H9 (cell line): ENCODE measurements at regions not wholly inside any gene's neighbourhood (a gene's known extent, or its start where the extent isn't known, plus 50 kb on each side); places are given as distances from the start of the nearest gene placed in this dataset.

Experiments
- DNase-seq: peaks from one replicate; pipeline ENCODE4 v3.0.0-alpha.2; 2017
- H2AFZ ChIP-seq: one replicate; pipeline ENCODE4 v1.6.1; 2013; ENCODE audit warnings: mild to moderate bottlenecking, low read length, control low read depth, moderate library complexity
- H2AK5ac ChIP-seq: 2 replicates; pipeline ENCODE4 v1.6.1; 2013; ENCODE audit warnings: low read length, control low read depth, mixed read lengths; ENCODE audit not compliant: insufficient read length
- H2BK120ac ChIP-seq: one replicate; pipeline ENCODE4 v1.6.1; 2013; ENCODE audit warnings: low read depth, mild to moderate bottlenecking, low read length, control low read depth, inconsistent platforms; ENCODE audit not compliant: poor library complexity, severe bottlenecking
- H2BK12ac ChIP-seq: 2 replicates; pipeline ENCODE4 v1.6.1; 2013; ENCODE audit warnings: low read length, control low read depth, mixed read lengths, low read depth; ENCODE audit not compliant: insufficient read length
- H2BK15ac ChIP-seq: 2 replicates; pipeline ENCODE4 v1.6.1; 2013; ENCODE audit warnings: low read depth, low read length, control low read depth
- H2BK20ac ChIP-seq: one replicate; pipeline ENCODE4 v1.6.1; 2013; ENCODE audit warnings: low read depth, mild to moderate bottlenecking, low read length, control low read depth, inconsistent platforms; ENCODE audit not compliant: poor library complexity, severe bottlenecking
- H2BK5ac ChIP-seq: 2 replicates; pipeline ENCODE4 v1.6.1; 2013; ENCODE audit warnings: low read length, control low read depth, mixed read lengths; ENCODE audit not compliant: insufficient read length
- H3K14ac ChIP-seq: 2 replicates; pipeline ENCODE4 v1.6.1; 2013; ENCODE audit warnings: low read length, control low read depth; ENCODE audit not compliant: insufficient read depth
- H3K18ac ChIP-seq: 2 replicates; pipeline ENCODE4 v1.6.1; 2013; ENCODE audit warnings: low read depth, mild to moderate bottlenecking, mixed read lengths, low read length, control low read depth; ENCODE audit not compliant: insufficient read length
- H3K23ac ChIP-seq: 2 replicates; pipeline ENCODE4 v1.6.1; 2013; ENCODE audit warnings: low read length, control low read depth, mixed read lengths, low read depth; ENCODE audit not compliant: insufficient read length
- H3K23me2 ChIP-seq: 2 replicates; pipeline ENCODE4 v1.6.1; 2013; ENCODE audit warnings: low read depth, mild to moderate bottlenecking, mixed read lengths, low read length, control low read depth; ENCODE audit not compliant: insufficient read length, poor library complexity, severe bottlenecking
- H3K27ac ChIP-seq: 2 replicates; pipeline ENCODE4 v1.5.1; 2013; ENCODE audit warnings: low read length, control low read depth, mixed read lengths, low read depth; ENCODE audit not compliant: insufficient read length
- H3K27me3 ChIP-seq: 2 replicates; pipeline ENCODE4 v1.6.1; 2013; ENCODE audit warnings: low read length, control low read depth, inconsistent platforms; ENCODE audit not compliant: insufficient read depth
- H3K4ac ChIP-seq: 2 replicates; pipeline ENCODE4 v1.6.1; 2013; ENCODE audit warnings: low read depth, mild to moderate bottlenecking, control low read depth, inconsistent platforms, low read length, moderate library complexity
- H3K4me1 ChIP-seq: 2 replicates; pipeline ENCODE4 v1.6.1; 2013; ENCODE audit warnings: low read length, control low read depth, inconsistent platforms; ENCODE audit not compliant: insufficient read depth
- H3K4me2 ChIP-seq: 2 replicates; pipeline ENCODE4 v1.6.1; 2013; ENCODE audit warnings: low read length, control low read depth, mixed read lengths; ENCODE audit not compliant: insufficient read length, insufficient read depth
- H3K56ac ChIP-seq: 2 replicates; pipeline ENCODE4 v1.6.1; 2013; ENCODE audit warnings: low read depth, mild to moderate bottlenecking, mixed read lengths, low read length, control low read depth; ENCODE audit not compliant: insufficient read length
- H3K79me1 ChIP-seq: 2 replicates; pipeline ENCODE4 v1.6.1; 2013; ENCODE audit warnings: low read depth, mild to moderate bottlenecking, moderate library complexity, low read length, control low read depth, inconsistent platforms; ENCODE audit not compliant: insufficient read depth, poor library complexity, severe bottlenecking
- H3K79me2 ChIP-seq: 2 replicates; pipeline ENCODE4 v1.6.1; 2013; ENCODE audit warnings: low read length, control low read depth, inconsistent platforms; ENCODE audit not compliant: insufficient read depth
- H3K9ac ChIP-seq: 2 replicates; pipeline ENCODE4 v1.6.1; 2013; ENCODE audit warnings: low read length, control low read depth, mixed read lengths; ENCODE audit not compliant: insufficient read length; ENCODE audit errors: extremely low read depth
- H3K9me3 ChIP-seq: one replicate; pipeline ENCODE4 v1.6.1; 2013; ENCODE audit warnings: low read depth, low read length, inconsistent platforms; ENCODE audit not compliant: control insufficient read depth
- H3T11ph ChIP-seq: one replicate; pipeline ENCODE4 v1.6.1; 2013; ENCODE audit warnings: mild to moderate bottlenecking, low read length, control low read depth, inconsistent platforms
- H4K20me1 ChIP-seq: one replicate; pipeline ENCODE4 v1.6.1; 2013; ENCODE audit not compliant: control insufficient read depth, insufficient read length, insufficient read depth
- H4K5ac ChIP-seq: 2 replicates; pipeline ENCODE4 v1.6.1; 2013; ENCODE audit warnings: low read depth, mild to moderate bottlenecking, mixed read lengths, low read length, control low read depth; ENCODE audit not compliant: insufficient read length
- H4K8ac ChIP-seq: replicated peaks from 2 replicates; pipeline ENCODE4 v1.6.1; 2013; ENCODE audit warnings: low read length, control low read depth, mixed read lengths, low read depth; ENCODE audit not compliant: insufficient read length
- H4K91ac ChIP-seq: 2 replicates; pipeline ENCODE4 v1.6.1; 2013; ENCODE audit warnings: low read depth, mild to moderate bottlenecking, moderate library complexity, mixed read lengths, low read length, control low read depth; ENCODE audit not compliant: insufficient read length
- H3K27ac Mint-ChIP-seq, 3 experiments: 2 replicates in 2 of 3; 3 replicates in 1 of 3; pipeline ENCODE4 v1.8.0; 2020 to 2021; ENCODE audit warnings: mixed read lengths in 3 of 3, mild to moderate bottlenecking in 1 of 3, moderate library complexity in 1 of 3
- H3K27me3 Mint-ChIP-seq: 2 replicates; pipeline ENCODE4 v1.8.0; 2021; ENCODE audit warnings: low read depth, mild to moderate bottlenecking, moderate library complexity, mixed read lengths
- H3K36me3 Mint-ChIP-seq, 3 experiments: 2 replicates in 2 of 3; 3 replicates in 1 of 3; pipeline ENCODE4 v1.8.0; 2020 to 2021; ENCODE audit warnings: low read depth in 3 of 3, mixed read lengths in 3 of 3; ENCODE audit not compliant: insufficient read depth in 1 of 3
- H3K4me1 Mint-ChIP-seq, 2 experiments: 2 replicates each; pipeline ENCODE4 v1.8.0; 2020; ENCODE audit warnings: mixed read lengths in 2 of 2
- H3K4me3 Mint-ChIP-seq, 2 experiments: 2 replicates in 1 of 2; 3 replicates in 1 of 2; pipeline ENCODE4 v1.8.0; 2020 to 2021; ENCODE audit warnings: mild to moderate bottlenecking in 2 of 2, mixed read lengths in 2 of 2, moderate library complexity in 1 of 2
- H3K9me3 Mint-ChIP-seq, 2 experiments: 2 replicates in 1 of 2; 3 replicates in 1 of 2; pipeline ENCODE4 v1.8.0; 2020; ENCODE audit warnings: mild to moderate bottlenecking in 2 of 2, mixed read lengths in 2 of 2, moderate library complexity in 1 of 2
- WGBS: extraction: QIAGEN DNeasy Blood & Tissue Kit; methylation state at CpG from one replicate; pipeline ENCODE4 v1.1.7; 2013; ENCODE audit warnings: missing lambda C conversion rate, low lambda C conversion rate, mixed read lengths; ENCODE audit not compliant: insufficient read length; ENCODE audit errors: extremely low coverage; 5-methylcytosine and 5-hydroxymethylcytosine counted together
- TF ChIP-seq, protein P1 (sequence below): fragments of 200-600 bp; sonication (generic); conservative IDR thresholded peaks from 3 replicates; pipeline ENCODE4 v1.8.0; 2021; ENCODE audit warnings: antibody characterized with exemption, mild to moderate bottlenecking

DNA sequence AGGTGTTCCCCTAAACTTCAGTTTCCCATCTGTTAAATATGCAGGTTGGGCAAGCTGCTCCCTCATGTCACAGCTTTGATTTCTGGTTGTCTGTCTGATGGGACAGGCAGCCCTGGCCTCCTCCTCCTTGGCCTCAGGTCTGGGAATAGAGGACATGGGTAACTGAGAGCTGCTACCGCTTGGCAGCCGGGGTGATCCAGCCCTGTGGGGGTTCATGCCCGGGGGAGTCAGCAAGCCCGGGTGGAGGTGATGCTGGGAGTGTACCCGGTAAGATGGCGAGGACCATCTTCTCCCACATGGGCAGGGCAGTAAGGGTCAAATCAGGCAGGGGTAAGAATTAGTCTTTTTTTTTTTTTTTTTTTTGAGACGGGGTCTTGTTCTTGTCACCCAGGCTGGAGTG is 845.0 kb downstream of the TBC1D22A start:
- H2BK12ac ChIP-seq = no peak overlapping the region
- DNase-seq = no peak
- H3K56ac ChIP-seq = no peak overlapping the region
- H3K23me2 ChIP-seq = no peaks in the 10 kb centered on the region
- H3K4me1 Mint-ChIP-seq = no peaks in the 10 kb centered on the region
- H2AK5ac ChIP-seq = no peak overlapping the region
- no peak overlapping the region for H3K27ac Mint-ChIP-seq
- no peak overlapping the region for H3K4me2 ChIP-seq
- no peak overlapping the region for H3T11ph ChIP-seq
- no peaks in the 10 kb centered on the region for H3K79me2 ChIP-seq
- H3K27me3 ChIP-seq = no peaks in the 10 kb centered on the region
- H4K20me1 ChIP-seq = no peaks in the 10 kb centered on the region
- no peak overlapping the region for H2BK15ac ChIP-seq
- no peak overlapping the region for H4K5ac ChIP-seq
- no peak overlapping the region for H3K27ac ChIP-seq
- no peak overlapping the region for H2BK5ac ChIP-seq
- no peak overlapping the region for H3K18ac ChIP-seq
- peaks cover 4% of the 10 kb centered on the region for H3K9me3 ChIP-seq
- no peaks in the 10 kb centered on the region for H3K4me1 ChIP-seq
- no peak overlapping the region for H3K9ac ChIP-seq
- peaks cover 7% of the 10 kb centered on the region for H3K27me3 Mint-ChIP-seq
- H3K14ac ChIP-seq = no peak overlapping the region; the same call in 1 of the 2 replicates
- H3K23ac ChIP-seq = no peak overlapping the region
- H2AFZ ChIP-seq = no peak overlapping the region
- no peaks in the 10 kb centered on the region for H3K79me1 ChIP-seq
- H3K4me3 Mint-ChIP-seq = no peak overlapping the region
- WGBS = no CpG with 5 or more reads among the region's 7 CpGs
- peaks cover 2 to 73% of the 10 kb centered on the region in 2 experiments; a peak in 4 of 5 replicates for H3K9me3 Mint-ChIP-seq
- H4K8ac ChIP-seq = no peak overlapping the region
- peaks cover 0 to 17% (median 5%) of the 10 kb centered on the region in 3 experiments; a peak in 5 of 7 replicates for H3K36me3 Mint-ChIP-seq
- no peak overlapping the region for H3K4ac ChIP-seq
- TF ChIP-seq, protein P1, sequence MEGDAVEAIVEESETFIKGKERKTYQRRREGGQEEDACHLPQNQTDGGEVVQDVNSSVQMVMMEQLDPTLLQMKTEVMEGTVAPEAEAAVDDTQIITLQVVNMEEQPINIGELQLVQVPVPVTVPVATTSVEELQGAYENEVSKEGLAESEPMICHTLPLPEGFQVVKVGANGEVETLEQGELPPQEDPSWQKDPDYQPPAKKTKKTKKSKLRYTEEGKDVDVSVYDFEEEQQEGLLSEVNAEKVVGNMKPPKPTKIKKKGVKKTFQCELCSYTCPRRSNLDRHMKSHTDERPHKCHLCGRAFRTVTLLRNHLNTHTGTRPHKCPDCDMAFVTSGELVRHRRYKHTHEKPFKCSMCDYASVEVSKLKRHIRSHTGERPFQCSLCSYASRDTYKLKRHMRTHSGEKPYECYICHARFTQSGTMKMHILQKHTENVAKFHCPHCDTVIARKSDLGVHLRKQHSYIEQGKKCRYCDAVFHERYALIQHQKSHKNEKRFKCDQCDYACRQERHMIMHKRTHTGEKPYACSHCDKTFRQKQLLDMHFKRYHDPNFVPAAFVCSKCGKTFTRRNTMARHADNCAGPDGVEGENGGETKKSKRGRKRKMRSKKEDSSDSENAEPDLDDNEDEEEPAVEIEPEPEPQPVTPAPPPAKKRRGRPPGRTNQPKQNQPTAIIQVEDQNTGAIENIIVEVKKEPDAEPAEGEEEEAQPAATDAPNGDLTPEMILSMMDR = no peak
- H2BK20ac ChIP-seq = no peak overlapping the region
- no peak overlapping the region for H4K91ac ChIP-seq
- no peak overlapping the region for H2BK120ac ChIP-seq
